Stimulated activated CD8-positive, alpha-beta memory T cell treated with anti-CD3 and anti-CD28 coated beads, Interleukin-4, amount 100 ng/mL, for 48 hours (primary cell): ENCODE measurements at regions not wholly inside any gene's neighbourhood (a gene's known extent, or its start where the extent isn't known, plus 50 kb on each side); places are given as distances from the start of the nearest gene placed in this dataset.

Source experiments
- DNase-seq: peaks from one replicate; pipeline ENCODE4 v3.0.0-alpha.2; 2020

DNA sequence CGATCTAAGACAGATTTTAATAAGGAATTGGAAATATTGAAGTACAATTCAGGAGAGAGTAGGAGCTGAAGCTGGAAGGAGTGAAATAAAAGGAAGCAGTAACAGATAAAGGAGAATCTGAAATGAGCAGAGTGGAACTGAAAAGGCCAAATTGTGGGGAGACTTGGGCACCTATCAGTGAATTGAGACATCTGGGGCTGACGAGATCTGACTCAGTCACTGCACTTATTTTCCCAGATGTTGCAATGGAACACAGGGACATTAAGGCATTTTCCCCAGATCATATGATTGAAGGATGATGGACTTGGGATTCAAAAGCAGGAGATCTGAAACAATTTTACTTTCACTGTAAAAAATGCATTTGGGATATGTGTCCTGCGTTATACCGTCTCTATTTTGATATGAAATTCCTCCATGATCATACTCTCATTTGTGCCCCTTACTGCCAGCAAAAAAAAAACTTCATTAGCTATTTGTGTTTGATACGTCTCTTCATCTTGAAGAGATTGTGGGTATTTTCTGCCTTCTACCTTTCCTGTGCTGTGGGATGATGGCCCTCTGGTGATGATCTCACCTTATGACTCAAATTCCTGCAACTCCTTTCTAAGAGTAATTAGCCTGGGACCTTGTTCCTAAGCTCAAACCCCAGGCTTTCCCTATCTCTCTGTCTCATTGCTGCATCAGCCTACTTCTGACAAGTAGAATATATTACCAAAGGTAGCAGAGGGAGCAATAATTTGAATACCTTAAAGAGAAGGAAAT is 278.5 kb upstream of the MAN1A1 start:
- DNase-seq, result no peak

DNA sequence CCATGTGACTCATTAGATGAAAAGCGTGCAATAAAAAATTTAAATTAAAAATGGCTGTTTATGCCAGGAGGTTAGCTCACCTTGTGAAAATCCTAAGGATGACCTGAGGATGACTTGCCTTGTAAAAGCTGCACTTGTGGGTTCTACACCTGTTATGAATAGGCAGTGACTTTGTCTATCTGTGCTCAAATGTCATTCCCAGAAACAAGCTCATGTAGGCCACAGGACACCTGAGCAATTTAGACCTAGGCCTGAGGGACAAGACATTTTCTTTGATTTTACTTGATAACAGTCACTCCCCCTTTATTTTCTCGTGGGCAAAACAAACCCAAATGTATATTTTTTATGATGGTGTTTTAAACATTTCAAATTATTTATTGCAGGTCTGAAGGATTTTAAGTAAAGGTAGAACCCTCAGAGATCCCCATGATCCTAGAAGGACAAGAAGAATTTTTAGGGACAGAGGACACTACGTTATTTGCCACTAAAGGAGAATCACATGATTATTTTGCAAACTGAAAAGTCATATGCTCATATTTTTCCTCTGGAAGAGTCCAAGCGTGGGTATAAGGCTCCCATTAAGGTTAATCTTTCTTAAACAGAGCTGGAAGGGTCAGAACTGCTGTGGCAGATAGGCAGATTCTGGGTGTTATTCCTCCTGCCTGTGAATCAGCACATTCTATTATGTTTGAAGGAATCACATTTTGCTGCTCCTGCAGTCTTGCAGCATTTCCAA is 277.5 kb upstream of the MAN1A1 start:
- DNase-seq, result no peak

DNA sequence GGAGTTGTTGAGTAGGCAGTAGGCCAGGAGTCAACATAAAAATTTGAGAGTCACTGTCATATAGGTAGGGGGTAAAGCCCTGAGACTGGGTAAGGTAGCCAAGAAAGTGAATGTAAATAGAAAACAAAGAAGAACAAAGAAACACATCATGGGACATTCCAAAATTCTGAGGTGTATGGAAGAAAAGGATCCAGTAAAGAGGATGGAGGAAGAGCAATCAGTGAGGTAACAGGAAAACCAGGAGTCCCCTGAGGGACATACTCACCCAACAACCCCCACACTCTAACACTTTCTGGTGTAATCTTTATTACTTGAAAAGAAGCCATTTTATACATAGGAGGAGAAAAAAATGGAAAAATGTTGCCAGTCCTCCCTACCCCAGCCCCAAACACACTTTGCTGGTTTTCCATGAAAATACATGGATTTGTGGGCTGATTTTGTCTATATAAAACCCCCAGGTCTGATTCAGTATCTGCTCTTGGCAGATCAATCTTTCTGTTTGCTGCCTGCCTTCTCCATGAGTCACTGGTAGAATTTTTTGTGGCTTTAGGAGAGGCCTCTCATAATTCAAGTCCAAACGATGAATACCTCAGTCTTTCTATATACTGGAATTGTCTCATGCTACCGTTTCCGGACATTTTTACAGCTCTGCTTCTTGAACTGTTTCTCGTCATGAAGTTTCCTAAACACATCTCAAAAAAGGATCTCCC is 271.4 kb upstream of the MAN1A1 start:
- no peak for DNase-seq

DNA sequence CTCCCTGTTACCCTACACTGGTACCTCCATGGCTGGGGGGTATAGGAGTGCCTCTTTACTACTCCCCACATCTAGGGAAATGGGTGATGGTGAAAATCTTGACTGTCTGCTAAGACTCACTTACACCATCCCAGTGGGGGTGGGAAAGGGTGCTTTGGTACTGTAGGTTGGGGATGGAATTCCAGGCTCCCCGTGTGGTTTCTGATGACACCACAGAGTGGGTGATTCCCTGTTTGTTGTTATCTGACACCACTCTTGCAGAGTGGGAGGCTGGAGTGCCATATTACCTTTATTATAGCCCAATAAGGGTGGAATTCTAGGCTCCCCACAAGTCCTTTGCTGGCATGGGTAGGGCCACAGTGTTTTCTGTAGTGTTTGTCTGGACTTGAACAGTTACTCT is 264.6 kb upstream of the MAN1A1 start:
- no peak for DNase-seq

DNA sequence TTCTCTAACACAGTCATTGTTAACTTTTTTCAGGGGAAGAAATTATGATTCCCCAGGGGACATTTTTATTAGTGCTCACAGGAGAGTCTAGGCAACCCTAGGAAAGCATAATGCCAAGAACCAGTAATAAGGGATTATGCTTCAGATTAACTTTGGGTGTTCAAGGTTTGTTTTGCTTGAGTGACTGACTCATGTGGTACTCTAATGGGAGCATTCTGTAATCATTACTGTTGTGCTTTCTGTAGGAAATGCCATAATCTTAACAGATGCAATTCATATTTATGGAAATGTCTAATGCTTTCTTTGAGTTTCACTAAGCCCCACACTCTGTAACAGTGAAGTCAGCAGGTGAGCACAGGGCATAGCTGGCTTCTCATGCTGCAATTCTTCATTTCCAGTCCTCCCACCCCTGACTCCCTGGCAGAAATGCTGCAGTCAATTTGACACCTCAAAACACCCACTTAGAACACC is 263.4 kb upstream of the MAN1A1 start:
- DNase-seq, result no peak

DNA sequence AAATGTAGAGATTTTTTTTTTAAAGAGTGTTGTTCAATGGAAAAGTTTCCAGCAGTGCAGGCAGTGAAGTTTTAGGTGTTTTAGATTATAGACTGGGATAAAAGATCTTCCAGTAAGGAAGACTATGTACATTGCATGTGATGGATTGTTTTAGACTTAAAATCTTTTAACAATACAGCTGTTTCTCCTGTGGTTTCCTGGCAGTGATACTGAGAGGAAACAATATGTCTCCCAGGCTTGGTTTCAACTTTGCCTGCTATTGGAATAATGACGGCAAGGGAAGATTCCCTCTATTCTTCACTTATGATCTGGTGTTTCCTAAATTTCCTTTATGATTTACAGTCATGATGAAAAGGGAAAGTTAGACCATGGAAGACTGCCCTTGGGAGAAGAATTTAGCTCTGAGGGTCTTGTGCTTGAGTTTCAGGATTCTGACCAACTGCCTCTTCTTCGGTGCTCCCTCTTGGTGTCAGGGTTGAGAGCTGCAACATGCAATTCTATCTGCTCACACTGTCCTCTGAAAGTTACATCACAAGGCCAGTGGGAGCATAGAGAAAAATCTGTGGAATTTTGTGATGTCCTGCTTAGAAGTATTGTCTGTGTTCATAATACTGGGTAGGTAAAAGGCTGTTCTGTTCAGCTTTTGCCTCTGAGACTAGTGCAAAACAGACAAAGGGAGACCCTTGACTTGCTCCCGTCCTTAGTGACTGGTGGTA is 262.8 kb upstream of the MAN1A1 start:
- no peak for DNase-seq

DNA sequence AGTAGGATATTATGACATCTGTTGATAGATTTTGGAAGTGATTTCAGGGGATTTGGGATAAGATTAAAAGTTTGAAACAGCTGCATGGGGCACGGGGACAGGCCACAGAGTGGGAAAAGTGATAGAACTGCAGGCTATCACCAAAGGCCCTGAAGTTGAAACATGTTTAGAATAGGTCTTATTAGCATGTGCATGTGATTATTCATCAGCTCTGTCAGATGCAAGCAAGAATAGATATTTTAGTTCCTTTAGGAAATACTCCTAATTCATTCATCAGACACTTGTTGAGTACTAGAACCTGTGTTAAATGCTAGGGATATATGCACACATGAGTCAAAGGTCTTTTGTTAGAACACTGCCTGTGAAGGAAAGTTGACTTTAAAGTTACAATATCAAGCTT is 261.2 kb upstream of the MAN1A1 start:
- DNase-seq, result no peak

DNA sequence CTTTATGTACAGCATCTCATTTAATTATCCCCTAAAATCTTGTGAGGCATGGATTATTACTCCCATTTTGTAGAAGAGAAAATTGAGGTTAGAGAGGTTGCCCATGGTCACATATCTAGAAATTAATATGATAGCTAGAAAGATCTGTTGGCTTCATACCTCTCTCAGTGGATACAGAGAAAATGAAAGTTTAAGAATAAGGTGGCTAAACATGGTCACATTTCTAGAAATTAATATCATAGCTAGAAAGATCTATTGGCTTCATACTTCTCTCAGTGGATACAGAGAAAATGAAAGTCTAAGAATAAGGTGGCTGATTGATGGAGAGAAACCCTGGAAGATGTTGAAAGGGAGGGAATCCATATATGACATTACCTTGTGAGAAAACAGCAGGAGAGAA is 260.7 kb upstream of the MAN1A1 start:
- no peak for DNase-seq

DNA sequence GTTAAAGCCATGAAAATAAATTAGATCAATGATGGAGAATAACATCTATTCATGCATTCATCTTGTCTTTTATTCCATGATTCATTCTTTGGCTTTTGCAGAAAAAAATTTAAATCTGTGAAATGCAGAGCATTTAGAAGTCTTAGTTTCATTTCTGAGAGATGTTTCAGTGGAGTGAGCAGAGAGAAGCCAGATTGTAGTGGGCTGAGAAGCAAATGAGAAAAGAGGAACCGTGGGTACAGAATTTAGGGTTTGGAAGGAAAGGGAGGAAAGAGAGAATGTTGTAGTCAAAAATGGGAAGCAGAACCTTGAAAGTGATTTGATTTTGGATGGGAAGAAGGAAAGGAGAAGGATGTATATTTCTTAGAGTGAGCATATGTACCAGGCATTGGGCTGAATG is 260.3 kb upstream of the MAN1A1 start:
- no peak for DNase-seq

DNA sequence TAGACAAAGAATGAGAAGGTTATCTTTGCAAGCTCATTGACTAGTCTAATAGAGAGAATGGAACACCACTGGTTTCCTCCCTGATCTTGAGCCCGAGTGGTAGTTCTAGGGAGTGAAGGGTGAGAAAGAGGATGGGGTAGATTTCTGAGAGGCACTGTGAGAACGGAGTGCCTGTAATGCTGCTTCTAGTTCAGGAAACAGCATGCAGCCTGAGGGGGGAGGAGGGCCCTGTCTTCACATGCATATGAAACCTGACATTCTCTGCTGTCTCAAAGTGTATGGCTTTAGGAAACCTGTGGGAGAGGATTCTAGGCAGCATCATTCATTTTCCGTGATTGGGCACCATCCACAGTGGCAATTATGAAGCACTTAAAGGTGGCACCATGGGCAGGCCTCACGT is 259.4 kb upstream of the MAN1A1 start:
- no peak for DNase-seq

DNA sequence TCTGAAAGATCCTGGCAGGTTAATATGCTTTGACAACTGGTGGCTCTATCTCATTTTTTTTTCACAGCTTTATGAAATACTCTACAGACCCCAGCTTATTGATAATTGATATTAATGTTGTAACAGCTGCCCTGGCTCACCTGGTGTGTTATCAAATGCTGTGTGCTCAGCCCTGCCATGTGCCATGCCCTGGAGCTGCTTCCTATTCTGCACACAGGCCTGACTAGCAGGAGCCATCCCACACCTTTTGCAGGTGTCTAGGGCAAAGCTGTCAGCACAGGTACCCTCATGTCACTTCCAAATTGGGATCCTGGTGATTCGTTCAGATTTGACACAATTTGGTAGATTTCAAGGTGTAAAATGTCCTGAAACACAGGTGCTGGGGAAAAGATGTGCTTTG is 254.6 kb upstream of the MAN1A1 start:
- no peak for DNase-seq

DNA sequence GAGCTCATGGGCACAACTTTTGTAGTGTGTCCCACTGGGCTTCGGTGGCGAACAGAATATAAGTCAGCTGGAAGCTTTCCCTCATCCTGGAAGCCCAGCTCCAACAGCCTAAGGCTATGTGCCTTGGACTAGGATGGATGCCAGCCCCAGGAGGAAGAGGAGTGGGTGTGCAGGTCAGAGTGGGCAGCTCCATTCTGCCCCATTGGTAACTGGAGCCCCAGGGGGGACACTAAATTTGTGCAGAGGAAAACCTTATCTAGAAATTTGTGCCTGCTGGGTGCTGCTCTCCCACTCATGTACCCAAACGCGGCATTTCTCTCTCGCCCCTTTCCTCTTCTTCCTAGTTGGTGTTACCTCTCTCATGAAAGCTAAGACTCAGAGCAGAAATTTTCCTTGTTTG is 253.9 kb upstream of the MAN1A1 start:
- no peak for DNase-seq

DNA sequence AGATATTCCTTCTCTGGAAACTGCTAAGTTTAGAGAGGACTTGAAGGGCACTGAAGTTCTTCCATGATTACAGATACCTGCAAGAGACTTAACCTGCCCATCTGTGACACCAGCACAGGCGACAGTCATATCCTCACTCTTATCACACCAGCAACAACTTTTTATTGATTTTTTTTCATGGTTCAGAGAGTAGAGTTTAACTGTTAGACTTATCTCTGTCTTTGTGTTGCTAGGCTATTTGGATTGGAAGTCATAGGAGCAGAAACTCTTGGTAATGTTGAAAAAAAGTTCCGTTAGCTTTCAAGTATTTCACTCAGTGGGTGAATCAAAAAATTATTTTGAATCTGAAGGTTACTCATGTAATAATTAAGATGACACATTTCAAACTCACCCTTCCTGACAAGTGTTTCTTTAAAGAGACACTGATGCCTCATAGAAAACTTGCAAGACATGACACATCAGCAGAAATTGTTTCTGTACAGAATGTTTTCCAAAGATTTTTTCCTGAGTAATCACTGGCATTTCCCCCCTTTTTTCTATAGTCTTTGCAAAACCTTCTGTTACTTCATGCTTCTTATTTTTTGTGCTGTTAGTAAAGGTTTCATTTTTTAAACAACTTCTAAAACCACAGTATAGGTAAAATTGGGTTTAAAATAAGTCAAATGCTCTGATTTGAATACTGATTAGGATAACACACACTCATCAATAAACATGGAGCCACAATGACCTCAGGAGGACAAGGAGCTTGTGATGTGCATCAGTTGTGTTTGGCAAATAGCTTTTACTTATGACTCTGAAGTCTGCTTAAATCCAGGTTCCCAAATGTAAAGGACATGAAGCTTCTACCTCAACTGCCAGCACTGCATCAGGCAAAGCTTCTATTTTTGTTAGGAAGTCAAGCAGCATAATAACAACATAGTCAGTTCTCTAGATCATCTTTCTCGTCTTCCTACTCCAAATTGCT is 252.9 kb upstream of the MAN1A1 start:
- DNase-seq, result no peak

DNA sequence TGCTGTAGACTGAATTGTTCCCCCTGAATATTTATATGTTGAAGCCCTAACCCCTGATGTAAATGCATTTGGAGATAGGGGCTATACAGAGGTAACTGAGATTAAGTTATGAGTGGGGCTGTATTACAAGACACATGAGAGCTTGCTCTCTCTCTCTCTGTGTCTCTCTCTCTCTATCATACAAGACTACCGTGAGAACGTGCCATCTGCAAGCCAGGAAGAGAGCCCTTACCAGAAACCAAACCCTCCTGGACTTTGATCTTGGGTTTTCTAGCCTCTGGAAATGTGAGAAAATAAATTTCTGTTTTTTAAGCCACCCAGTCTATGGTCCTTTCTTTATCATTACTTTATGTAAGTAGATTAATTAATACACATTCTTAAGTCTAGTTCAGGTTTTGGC is 249.3 kb upstream of the MAN1A1 start:
- DNase-seq, result no peak

DNA sequence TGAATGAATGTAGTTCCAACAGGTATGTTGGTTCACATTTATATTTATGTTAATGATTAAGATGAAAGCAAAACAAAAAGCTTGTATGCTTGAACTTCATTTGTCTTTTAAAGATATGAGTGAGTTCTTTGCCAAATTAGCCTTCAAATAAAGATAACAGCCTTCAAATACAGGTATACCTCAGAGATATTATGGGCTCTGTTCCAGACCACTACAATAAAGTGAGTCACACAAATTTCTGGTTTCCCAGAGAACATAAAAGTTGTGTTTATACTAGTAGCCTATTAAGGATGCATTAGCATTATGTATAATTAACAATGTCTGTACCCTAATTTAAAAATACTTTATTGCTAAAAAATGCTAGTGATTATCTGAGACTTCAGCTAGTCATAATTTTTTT is 245.3 kb upstream of the MAN1A1 start:
- DNase-seq, result no peak

DNA sequence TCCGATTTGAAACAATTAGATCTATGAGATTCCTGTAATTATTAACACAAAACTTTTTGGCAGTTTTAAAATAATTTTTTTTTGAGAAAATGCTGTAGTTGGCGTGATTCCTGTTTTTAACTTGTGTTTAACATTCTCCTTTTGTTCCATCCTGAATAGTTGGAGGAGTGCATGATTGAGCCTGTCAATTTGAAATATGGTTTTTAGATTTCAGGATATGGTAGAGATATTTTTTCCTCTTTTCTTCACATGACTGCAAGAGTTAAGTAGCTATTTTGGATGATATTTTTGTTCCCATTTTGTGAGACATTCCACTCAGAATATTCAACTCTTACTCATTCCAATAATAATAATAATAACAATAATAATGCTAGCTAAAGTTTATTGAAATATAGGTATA is 241.7 kb upstream of the MAN1A1 start:
- no peak for DNase-seq

DNA sequence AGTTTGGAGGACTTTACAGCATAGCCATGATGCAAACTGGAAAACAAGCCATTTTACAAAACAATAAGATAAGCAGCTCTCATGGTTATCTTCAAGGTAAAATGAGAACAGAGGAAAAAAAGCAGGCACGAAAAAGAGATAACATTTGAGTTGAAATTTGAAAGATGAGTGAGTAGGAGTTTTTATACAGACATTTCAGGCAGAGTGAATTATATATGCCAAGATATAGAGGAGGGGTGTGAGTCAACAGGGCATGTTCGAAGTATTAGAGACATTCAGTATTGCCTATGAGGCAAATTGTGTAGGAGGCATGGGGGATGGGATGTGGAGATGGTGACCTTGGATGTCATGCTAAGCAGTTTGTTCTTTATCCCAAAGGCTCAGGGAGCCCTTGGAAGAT is 240.5 kb upstream of the MAN1A1 start:
- DNase-seq, result no peak

DNA sequence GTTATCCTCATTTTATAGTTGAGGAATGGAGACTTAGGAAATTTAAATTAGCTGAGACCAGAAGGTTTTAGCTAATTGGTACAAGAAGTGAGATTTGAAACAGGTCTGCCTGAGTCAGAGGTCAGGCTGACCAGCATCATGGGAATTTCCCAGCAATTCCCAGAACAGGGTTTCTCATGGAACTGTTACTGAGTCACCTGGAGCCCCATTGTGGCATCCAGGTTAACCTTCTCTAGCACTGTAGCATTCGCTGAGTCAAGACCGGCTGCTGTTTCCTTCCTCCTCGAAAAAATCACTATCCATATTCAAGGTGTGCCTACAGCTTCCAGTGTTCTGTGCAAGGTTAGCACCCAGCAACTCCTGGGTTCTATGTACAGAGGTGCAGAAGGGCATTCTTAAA is 238.0 kb upstream of the MAN1A1 start:
- DNase-seq, result no peak

DNA sequence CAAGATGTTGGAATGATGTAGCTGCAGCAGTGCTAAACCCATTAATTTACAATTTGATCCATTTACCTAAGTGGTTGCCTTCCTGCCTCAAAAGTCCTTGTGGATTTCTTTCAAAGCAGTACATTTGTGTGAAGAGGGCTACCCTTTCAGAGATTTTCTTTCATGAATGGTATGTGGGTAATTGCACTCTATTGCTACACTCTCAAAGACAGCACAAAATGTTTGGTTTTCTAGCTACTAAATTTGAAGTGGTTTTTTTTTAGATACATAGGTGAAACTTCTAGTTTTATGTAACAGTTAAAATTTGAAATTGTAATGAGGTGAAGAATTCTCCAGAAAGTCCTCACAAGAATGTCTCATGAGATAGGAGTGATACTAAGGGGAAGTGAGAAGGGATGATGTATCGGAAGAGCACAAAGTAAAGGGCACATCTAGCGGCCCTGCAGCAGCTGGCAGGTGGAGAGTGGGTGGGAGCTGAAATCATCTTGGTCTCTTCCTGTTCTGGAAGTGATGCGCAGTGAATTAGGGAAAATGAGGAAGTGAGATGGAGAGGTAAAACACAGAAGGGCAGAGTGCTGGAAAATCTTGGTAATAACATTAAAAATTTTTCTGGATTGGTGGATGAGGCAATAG is 236.8 kb upstream of the MAN1A1 start:
- no peak for DNase-seq

DNA sequence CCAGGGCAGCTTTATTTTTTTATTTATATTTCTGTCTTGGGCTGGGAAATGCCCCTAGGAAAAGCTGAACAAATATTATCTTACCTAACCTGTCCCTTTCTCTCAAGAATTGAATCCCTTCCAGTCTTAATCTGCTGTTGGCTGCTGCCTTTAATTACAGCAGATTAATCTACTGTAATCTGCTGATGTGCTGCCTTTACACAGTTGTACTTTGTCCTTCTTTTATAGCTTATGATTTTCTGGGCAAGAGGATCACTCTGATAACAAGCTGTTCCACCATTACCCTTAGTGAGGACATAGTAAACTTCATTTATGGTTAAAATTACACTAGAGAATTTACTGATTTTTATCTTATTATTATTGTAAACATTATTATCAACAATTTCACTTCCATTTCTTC is 234.5 kb upstream of the MAN1A1 start:
- DNase-seq, result no peak

DNA sequence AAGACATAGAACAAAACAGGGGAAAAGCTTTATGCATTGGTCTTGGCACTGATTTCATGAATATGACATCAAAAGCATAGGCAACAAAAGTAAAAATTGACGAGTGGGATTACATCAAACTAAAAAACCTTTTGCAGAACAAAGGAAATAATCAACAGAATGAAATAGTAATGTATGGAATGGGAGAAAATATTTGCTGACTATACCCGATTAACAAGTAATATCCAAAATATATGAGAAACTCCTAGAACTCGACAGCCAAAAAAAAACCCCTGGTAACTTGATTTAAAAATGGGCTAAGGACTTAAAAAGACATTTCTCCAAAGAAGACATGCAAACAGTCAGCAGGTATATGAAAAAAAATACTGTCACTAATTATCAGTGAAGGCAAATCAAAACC is 231.7 kb upstream of the MAN1A1 start:
- no peak for DNase-seq

DNA sequence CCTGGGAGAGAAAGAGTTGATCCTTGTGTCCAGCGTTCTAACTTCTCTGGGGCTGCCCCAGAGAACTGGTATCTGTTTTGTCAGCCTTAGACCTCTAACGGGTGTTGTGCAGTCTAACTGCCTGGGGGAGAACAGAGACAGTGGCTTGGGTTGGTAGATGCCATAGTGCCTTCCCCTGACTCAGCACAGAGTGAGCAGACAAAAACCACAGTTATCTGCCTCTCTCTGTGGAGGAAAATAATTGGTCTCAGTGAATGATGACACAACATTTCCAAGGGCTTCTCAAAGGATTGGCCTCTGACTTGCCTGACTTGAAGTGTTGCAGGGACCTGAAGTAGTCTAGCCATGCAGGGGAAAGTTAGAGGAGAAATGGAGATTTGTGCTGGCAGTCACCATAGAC is 226.2 kb upstream of the MAN1A1 start:
- no peak for DNase-seq
